GM23248 (cell line): ENCODE measurements at regions not wholly inside any gene's neighbourhood (a gene's known extent, or its start where the extent isn't known, plus 50 kb on each side); places are given as distances from the start of the nearest gene placed in this dataset.

Experiments used
- DNase-seq: peaks from one replicate; pipeline ENCODE4 v3.0.0-alpha.2; 2015
- H2AFZ ChIP-seq: fragments of 200-600 bp; sonication (generic); 2 replicates; pipeline ENCODE4 v1.6.1; 2016; ENCODE audit warnings: antibody characterized with exemption
- H3F3A ChIP-seq: fragments of 200-600 bp; sonication (generic); 2 replicates; pipeline ENCODE4 v1.6.1; 2016; ENCODE audit warnings: mild to moderate bottlenecking, antibody characterized with exemption, mixed run types; ENCODE audit not compliant: insufficient read depth
- H3K27ac ChIP-seq: fragments of 200-600 bp; sonication (generic); 2 replicates; pipeline ENCODE4 v1.5.1; 2016; ENCODE audit warnings: mild to moderate bottlenecking
- H3K27me3 ChIP-seq: fragments of 200-600 bp; sonication (generic); replicated peaks from 2 replicates; pipeline ENCODE4 v1.6.1; 2016; ENCODE audit warnings: mild to moderate bottlenecking; ENCODE audit not compliant: insufficient read depth
- H3K36me3 ChIP-seq: fragments of 200-600 bp; sonication (generic); 2 replicates; pipeline ENCODE4 v1.6.1; 2016; ENCODE audit warnings: low read depth, mild to moderate bottlenecking
- H3K4me1 ChIP-seq: fragments of 200-600 bp; sonication (generic); 2 replicates; pipeline ENCODE4 v1.6.1; 2016; ENCODE audit warnings: mild to moderate bottlenecking; ENCODE audit not compliant: insufficient read depth
- H3K4me2 ChIP-seq: fragments of 200-600 bp; sonication (generic); one replicate; pipeline ENCODE4 v1.6.1; 2016; ENCODE audit warnings: mild to moderate bottlenecking; ENCODE audit not compliant: unreplicated experiment
- H3K4me3 ChIP-seq: fragments of 200-600 bp; sonication (generic); 2 replicates; pipeline ENCODE4 v1.5.1; 2016; ENCODE audit warnings: mild to moderate bottlenecking
- H3K79me2 ChIP-seq: fragments of 200-600 bp; sonication (generic); 2 replicates; pipeline ENCODE4 v1.6.1; 2016; ENCODE audit warnings: mild to moderate bottlenecking; ENCODE audit not compliant: insufficient read depth
- H3K9ac ChIP-seq: fragments of 200-600 bp; sonication (generic); 2 replicates; pipeline ENCODE4 v1.6.1; 2016; ENCODE audit warnings: mild to moderate bottlenecking
- H3K9me2 ChIP-seq: fragments of 200-600 bp; sonication (generic); 2 replicates; pipeline ENCODE4 v1.6.1; 2016; ENCODE audit warnings: mixed run types, mild to moderate bottlenecking, moderate library complexity; ENCODE audit not compliant: insufficient read depth
- H3K9me3 ChIP-seq: fragments of 200-600 bp; sonication (generic); one replicate; pipeline ENCODE4 v1.6.1; 2017; ENCODE audit warnings: low read depth
- H4K20me1 ChIP-seq: fragments of 200-600 bp; sonication (generic); 2 replicates; pipeline ENCODE4 v1.6.0; 2016; ENCODE audit not compliant: insufficient read depth
- EZH2 ChIP-seq: fragments of 200-600 bp; sonication (generic); IDR thresholded peaks from 2 replicates; pipeline ENCODE4 v1.6.1; 2018; ENCODE audit warnings: antibody characterized with exemption, mild to moderate bottlenecking; ENCODE audit not compliant: insufficient read depth, poor library complexity, severe bottlenecking
- EZH2phosphoT487 ChIP-seq: fragments of 200-600 bp; sonication (generic); IDR thresholded peaks from 2 replicates; pipeline ENCODE4 v1.6.1; 2018; ENCODE audit warnings: antibody characterized with exemption, moderate library complexity, mild to moderate bottlenecking, low read depth; ENCODE audit not compliant: insufficient read depth
- WGBS, 2 experiments: methylation state at CpG; one replicate each; pipeline ENCODE4 v1.1.6; 2015 to 2017; ENCODE audit warnings: low lambda C conversion rate in 2 of 2, low coverage in 1 of 2; ENCODE audit errors: missing lambda C conversion rate in 2 of 2; 5-methylcytosine and 5-hydroxymethylcytosine counted together
- in situ Hi-C: fragments of 300-500 bp; cut with MboI; formaldehyde crosslinking; loops from 2 replicates; pipeline ENCODE4 v1.15.0; 2020

DNA sequence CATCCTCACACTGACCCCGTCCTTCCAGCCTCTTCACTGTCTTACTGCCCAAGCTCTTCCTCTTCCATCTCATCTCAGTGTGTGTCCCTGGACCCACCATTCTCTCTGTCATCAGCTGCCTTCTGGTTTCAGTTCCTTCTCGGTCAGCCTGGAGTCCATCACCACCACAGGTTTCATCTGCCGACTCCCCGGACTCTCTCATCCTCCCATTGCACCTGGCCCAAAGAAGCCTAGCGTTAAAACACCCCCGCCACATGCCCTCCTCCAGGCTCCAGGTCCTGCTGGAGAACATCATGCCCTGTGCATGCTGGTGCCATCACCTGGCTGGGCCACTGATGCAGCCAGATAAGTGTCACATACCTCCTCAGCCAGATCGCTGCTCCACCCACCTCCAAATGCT, 122.1 kb upstream of the GPR12 start:
- H3K9ac ChIP-seq, result no peak overlapping the region
- DNase-seq, result no peak
- H3K27me3 ChIP-seq, result no peaks in the 10 kb centered on the region; the same call in 1 of the 2 replicates
- H3F3A ChIP-seq, result no peaks in the 10 kb centered on the region
- H3K79me2 ChIP-seq, result no peaks in the 10 kb centered on the region
- no peaks in the 10 kb centered on the region for H3K4me1 ChIP-seq
- no peaks in the 10 kb centered on the region for H3K36me3 ChIP-seq
- H3K4me3 ChIP-seq, result no peak overlapping the region
- no peak overlapping the region for H3K27ac ChIP-seq
- H4K20me1 ChIP-seq, result no peaks in the 10 kb centered on the region
- H3K9me2 ChIP-seq, result no peaks in the 10 kb centered on the region
- in situ Hi-C loops, result loop anchor here (25.0 kb wide), 1 partner anchor 695 kb away; no protein-coding TSS in a partner anchor
- H3K9me3 ChIP-seq, result no peaks in the 10 kb centered on the region
- WGBS, 2 experiments, result 66 to 68% methylated on average over 6 to 7 of the region's 7 CpGs
- H2AFZ ChIP-seq, result no peak overlapping the region
- TF ChIP-seq EZH2phosphoT487 (no peak), EZH2 (no peak)
- H3K4me2 ChIP-seq, result no peak overlapping the region

DNA sequence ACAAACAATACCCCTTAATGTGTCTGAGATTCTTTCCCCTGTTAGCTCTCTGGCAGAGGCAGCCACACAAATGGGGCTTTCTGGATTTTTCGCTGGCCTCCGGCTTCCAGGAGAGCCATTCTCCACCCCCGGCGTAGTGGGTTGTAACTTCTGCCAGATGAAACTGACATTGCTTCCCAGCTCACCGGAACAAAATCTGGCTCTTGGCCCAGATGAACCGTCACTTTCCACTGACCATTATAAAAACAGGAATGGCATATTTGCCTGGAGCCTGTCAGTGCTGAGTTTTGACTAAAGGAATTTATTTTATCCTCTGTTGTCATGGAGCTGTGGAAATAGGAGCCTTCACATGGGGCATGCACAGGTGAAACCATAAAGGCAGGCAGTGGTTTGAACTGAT, 120.6 kb upstream of the GPR12 start:
- no peaks in the 10 kb centered on the region for H4K20me1 ChIP-seq
- no peaks in the 10 kb centered on the region for H3K4me1 ChIP-seq
- H3K9me2 ChIP-seq, result no peaks in the 10 kb centered on the region
- TF ChIP-seq EZH2phosphoT487 (no peak), EZH2 (no peak)
- H3K4me3 ChIP-seq, result peak overlapping the region; percentile 54; the same call in 1 of the 2 replicates
- peak overlapping the region; percentile 20; the same call in 1 of the 2 replicates for H2AFZ ChIP-seq
- H3K9me3 ChIP-seq, result no peaks in the 10 kb centered on the region
- H3K36me3 ChIP-seq, result no peaks in the 10 kb centered on the region
- H3K4me2 ChIP-seq, result peak overlapping the region; percentile 40
- 21 to 26% methylated on average over 6 of the region's 6 CpGs for WGBS, 2 experiments
- no peak overlapping the region for H3K27ac ChIP-seq
- H3K27me3 ChIP-seq, result no peaks in the 10 kb centered on the region; the same call in 1 of the 2 replicates
- peak; percentile 28 for DNase-seq
- no peaks in the 10 kb centered on the region for H3F3A ChIP-seq
- no peaks in the 10 kb centered on the region for H3K79me2 ChIP-seq
- no peak overlapping the region for H3K9ac ChIP-seq
- in situ Hi-C loops, result loop anchor here (25.0 kb wide), 1 partner anchor 694 kb away; no protein-coding TSS in a partner anchor

DNA sequence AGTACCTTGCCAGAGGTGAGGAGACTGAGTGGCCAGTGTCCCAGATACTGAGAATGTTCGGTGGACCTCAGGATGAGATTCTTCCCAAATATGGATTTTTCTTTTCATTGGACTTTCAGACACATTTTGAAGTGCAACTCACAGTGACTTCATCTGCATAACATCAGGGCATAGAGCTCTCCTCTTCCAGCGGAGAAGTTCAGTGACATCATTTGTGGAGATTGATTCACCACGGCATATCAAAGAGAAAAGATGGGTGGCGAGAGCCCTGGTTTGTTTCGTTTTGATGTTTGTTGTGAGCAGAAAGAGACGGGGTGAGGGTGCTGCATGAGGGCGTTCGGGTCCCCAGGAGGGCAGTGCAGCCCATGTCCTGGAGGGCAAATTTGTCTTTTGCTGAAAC, 120.1 kb upstream of the GPR12 start:
- no peaks in the 10 kb centered on the region; the same call in 1 of the 2 replicates for H3K27me3 ChIP-seq
- H3K36me3 ChIP-seq, result no peaks in the 10 kb centered on the region
- H3K4me1 ChIP-seq, result no peaks in the 10 kb centered on the region
- H2AFZ ChIP-seq, result peak overlapping the region; percentile 20; the same call in 1 of the 2 replicates
- peak overlapping the region; percentile 40 for H3K4me2 ChIP-seq
- no peak overlapping the region for H3K27ac ChIP-seq
- peak overlapping the region; percentile 54; the same call in 1 of the 2 replicates for H3K4me3 ChIP-seq
- H3F3A ChIP-seq, result no peaks in the 10 kb centered on the region
- TF ChIP-seq EZH2phosphoT487 (no peak), EZH2 (no peak)
- in situ Hi-C loops, result loop anchor here (25.0 kb wide), 1 partner anchor 693 kb away; no protein-coding TSS in a partner anchor
- 7 to 9% methylated on average over 8 of the region's 8 CpGs for WGBS, 2 experiments
- H3K9me3 ChIP-seq, result no peaks in the 10 kb centered on the region
- peak; percentile 52 for DNase-seq
- no peak overlapping the region for H3K9ac ChIP-seq
- no peaks in the 10 kb centered on the region for H4K20me1 ChIP-seq
- H3K79me2 ChIP-seq, result no peaks in the 10 kb centered on the region
- H3K9me2 ChIP-seq, result no peaks in the 10 kb centered on the region

DNA sequence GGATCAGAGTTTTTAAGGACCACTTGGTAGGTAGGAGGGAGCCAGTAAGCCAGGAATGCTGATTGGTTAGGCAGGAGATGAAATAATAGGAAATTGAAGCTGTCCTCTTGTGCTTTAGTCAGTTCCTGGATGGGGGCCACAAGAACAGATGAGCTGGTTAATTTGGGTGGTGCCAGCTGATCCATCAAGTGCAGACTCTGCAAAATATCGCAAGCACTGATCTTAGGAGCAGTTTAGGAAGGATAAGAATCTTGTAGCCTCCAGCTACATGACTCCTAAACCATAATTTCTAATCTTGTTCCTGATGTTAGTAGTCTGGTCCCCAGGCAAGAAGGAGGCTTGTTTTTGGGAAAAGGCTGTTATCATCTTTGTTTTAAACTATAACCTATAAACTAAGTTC, 117.9 kb upstream of the GPR12 start:
- Histone ChIP-seq H3K4me2 (no peak overlapping the region), H3K36me3 (no peaks in the 10 kb centered on the region), H3K27me3 (no peaks in the 10 kb centered on the region; the same call in 1 of the 2 replicates), H3K27ac (no peak overlapping the region), H3F3A (no peaks in the 10 kb centered on the region), H3K9me3 (no peaks in the 10 kb centered on the region), H3K4me3 (no peak overlapping the region), H3K79me2 (no peaks in the 10 kb centered on the region), H2AFZ (no peak overlapping the region), H3K4me1 (no peaks in the 10 kb centered on the region), H3K9ac (no peak overlapping the region), H3K9me2 (no peaks in the 10 kb centered on the region), H4K20me1 (no peaks in the 10 kb centered on the region)
- no peak for TF ChIP-seq EZH2phosphoT487
- no peak for DNase-seq
- in situ Hi-C loops, result loop anchor here (10.0 to 25.0 kb wide), 2 partner anchors 164 to 691 kb away; no protein-coding TSS in a partner anchor
- WGBS, 2 experiments, result 21 to 35% methylated on average over 1 of the region's 1 CpG

DNA sequence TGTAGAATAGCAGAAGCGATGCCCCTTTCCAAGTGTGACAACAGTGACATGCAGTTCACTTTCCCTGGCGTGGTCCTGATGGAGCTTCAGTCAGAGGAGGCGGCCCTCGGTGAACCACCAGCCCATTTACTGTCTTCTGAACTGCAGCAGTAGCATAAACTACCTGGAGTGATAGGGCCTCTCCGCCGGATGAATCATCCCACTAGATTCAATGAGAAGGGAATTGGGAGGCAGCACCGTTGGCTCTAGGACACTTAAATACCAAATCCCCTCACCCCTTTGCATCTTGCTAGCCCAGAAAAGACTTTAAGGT, 112.8 kb upstream of the GPR12 start:
- in situ Hi-C loops, result loop anchor here (10.0 kb wide), 1 partner anchor 159 kb away; no protein-coding TSS in a partner anchor
- Histone ChIP-seq H3K4me2 (no peak overlapping the region), H3K27ac (no peak overlapping the region), H3K9me2 (no peaks in the 10 kb centered on the region), H3K36me3 (no peaks in the 10 kb centered on the region), H3K9ac (no peak overlapping the region), H3K9me3 (no peaks in the 10 kb centered on the region), H2AFZ (no peak overlapping the region), H3K4me1 (no peaks in the 10 kb centered on the region), H3K79me2 (no peaks in the 10 kb centered on the region), H3F3A (no peaks in the 10 kb centered on the region), H3K27me3 (no peaks in the 10 kb centered on the region), H3K4me3 (no peak overlapping the region), H4K20me1 (no peaks in the 10 kb centered on the region)
- DNase-seq, result no peak
- WGBS, 2 experiments, result 35 to 36% methylated on average over 7 of the region's 7 CpGs
- TF ChIP-seq EZH2 (no peak), EZH2phosphoT487 (no peak)
